ENCODE measurements at regions not wholly inside any gene's neighbourhood (a gene's known extent, or its start where the extent isn't known, plus 50 kb on each side); places are given as distances from the start of the nearest gene placed in this dataset.
"Not testable (repeated sequence)": the region's sequence is repeated elsewhere in the genome, so short reads cannot be mapped to it uniquely, and the experiment has no call there.

GRCh38 chr9:78407636-78408312, 110.8 kb downstream of the PSAT1 start:
- Histone ChIP-seq H3K9me3 (no peaks in the 10 kb centered on the region), H3K4me3 (no peak overlapping the region), H3K4me1 (ENCODE audit: insufficient read depth) (no peaks in the 10 kb centered on the region), H3K36me3 (no peaks in the 10 kb centered on the region), H3K27ac (no peak overlapping the region), H3K27me3 (no peaks in the 10 kb centered on the region)
- 51 to 62% (median 59%) methylated on average over 8 of the region's 8 CpGs for WGBS, 3 donors
- no peak for DNase-seq
- intact Hi-C loops (cut with DNase I) = no loop called here
- TF ChIP-seq EP300 (IDR thresholded peaks at IDR 0.05) (no peak), POLR2A (IDR thresholded peaks at IDR 0.05) (no peak), CTCF (IDR thresholded peaks at IDR 0.05) (no peak)

- H3K27me3 ChIP-seq = no peaks in the 10 kb centered on the region
- no peaks in the 10 kb centered on the region for H3K36me3 ChIP-seq
- WGBS, 3 donors = 91 to 98% (median 91%) methylated on average over 1 of the region's 1 CpG
- intact Hi-C loops (cut with DNase I) = no loop called here
- no peak overlapping the region for H3K27ac ChIP-seq
- no peaks in the 10 kb centered on the region for H3K4me1 ChIP-seq (ENCODE audit: insufficient read depth)
- H3K4me3 ChIP-seq = no peak overlapping the region
- no peak for DNase-seq
- no peaks in the 10 kb centered on the region for H3K9me3 ChIP-seq
- TF ChIP-seq POLR2A (IDR thresholded peaks at IDR 0.05) (no peak), EP300 (IDR thresholded peaks at IDR 0.05) (no peak)
Measured at GRCh38 chr9:78408388-78408787, 111.5 kb downstream of the PSAT1 start.

GRCh38 chr9:78409928-78410510, 113.1 kb downstream of the PSAT1 start:
- H3K4me3 ChIP-seq; DNase-seq; H3K9me3 ChIP-seq; H3K4me1 ChIP-seq (ENCODE audit: insufficient read depth); H3K36me3 ChIP-seq; intact Hi-C loops (cut with DNase I); H3K27ac ChIP-seq; H3K27me3 ChIP-seq: not testable (repeated sequence)
- WGBS, 3 donors = 90 to 96% (median 94%) methylated on average over 25 of the region's 25 CpGs

- H3K36me3 ChIP-seq = no peaks in the 10 kb centered on the region
- no peaks in the 10 kb centered on the region for H3K9me3 ChIP-seq
- DNase-seq = no peak
- intact Hi-C loops (cut with DNase I) = no loop called here
- H3K4me1 ChIP-seq (ENCODE audit: insufficient read depth) = no peaks in the 10 kb centered on the region
- no peak overlapping the region for H3K27ac ChIP-seq
- H3K27me3 ChIP-seq = no peaks in the 10 kb centered on the region
- 80 to 85% (median 80%) methylated on average over 5 of the region's 5 CpGs for WGBS, 3 donors
- no peak overlapping the region for H3K4me3 ChIP-seq
- no peak for TF ChIP-seq EP300 (IDR thresholded peaks at IDR 0.05)
- no peak for TF ChIP-seq CTCF (IDR thresholded peaks at IDR 0.05)
- TF ChIP-seq POLR2A (IDR thresholded peaks at IDR 0.05) = no peak
Measured at GRCh38 chr9:78422309-78422708, 125.4 kb downstream of the PSAT1 start.

- no peaks in the 10 kb centered on the region for H3K27me3 ChIP-seq
- TF ChIP-seq EP300 (IDR thresholded peaks at IDR 0.05) (no peak), CTCF (IDR thresholded peaks at IDR 0.05) (no peak), POLR2A (IDR thresholded peaks at IDR 0.05) (no peak)
- H3K4me1 ChIP-seq (ENCODE audit: insufficient read depth) = no peaks in the 10 kb centered on the region
- no peak overlapping the region for H3K27ac ChIP-seq
- H3K36me3 ChIP-seq = no peaks in the 10 kb centered on the region
- H3K4me3 ChIP-seq = no peak overlapping the region
- DNase-seq = no peak
- intact Hi-C loops (cut with DNase I) = no loop called here
- H3K9me3 ChIP-seq = no peaks in the 10 kb centered on the region
- WGBS, 3 donors = 96 to 97% (median 97%) methylated on average over 3 of the region's 3 CpGs
Measured at GRCh38 chr9:78424299-78424698, 127.4 kb downstream of the PSAT1 start.

All from ovary (tissue), 7 donors.